GM23248 (cell line): ENCODE measurements at regions not wholly inside any gene's neighbourhood (a gene's known extent, or its start where the extent isn't known, plus 50 kb on each side); places are given as distances from the start of the nearest gene placed in this dataset.

Experiments
- DNase-seq: peaks from one replicate; pipeline ENCODE4 v3.0.0-alpha.2; 2015
- H2AFZ ChIP-seq: fragments of 200-600 bp; sonication (generic); 2 replicates; pipeline ENCODE4 v1.6.1; 2016; ENCODE audit warnings: antibody characterized with exemption
- H3F3A ChIP-seq: fragments of 200-600 bp; sonication (generic); 2 replicates; pipeline ENCODE4 v1.6.1; 2016; ENCODE audit warnings: mild to moderate bottlenecking, antibody characterized with exemption, mixed run types; ENCODE audit not compliant: insufficient read depth
- H3K27ac ChIP-seq: fragments of 200-600 bp; sonication (generic); 2 replicates; pipeline ENCODE4 v1.5.1; 2016; ENCODE audit warnings: mild to moderate bottlenecking
- H3K27me3 ChIP-seq: fragments of 200-600 bp; sonication (generic); replicated peaks from 2 replicates; pipeline ENCODE4 v1.6.1; 2016; ENCODE audit warnings: mild to moderate bottlenecking; ENCODE audit not compliant: insufficient read depth
- H3K36me3 ChIP-seq: fragments of 200-600 bp; sonication (generic); 2 replicates; pipeline ENCODE4 v1.6.1; 2016; ENCODE audit warnings: low read depth, mild to moderate bottlenecking
- H3K4me1 ChIP-seq: fragments of 200-600 bp; sonication (generic); 2 replicates; pipeline ENCODE4 v1.6.1; 2016; ENCODE audit warnings: mild to moderate bottlenecking; ENCODE audit not compliant: insufficient read depth
- H3K4me2 ChIP-seq: fragments of 200-600 bp; sonication (generic); one replicate; pipeline ENCODE4 v1.6.1; 2016; ENCODE audit warnings: mild to moderate bottlenecking; ENCODE audit not compliant: unreplicated experiment
- H3K4me3 ChIP-seq: fragments of 200-600 bp; sonication (generic); 2 replicates; pipeline ENCODE4 v1.5.1; 2016; ENCODE audit warnings: mild to moderate bottlenecking
- H3K79me2 ChIP-seq: fragments of 200-600 bp; sonication (generic); 2 replicates; pipeline ENCODE4 v1.6.1; 2016; ENCODE audit warnings: mild to moderate bottlenecking; ENCODE audit not compliant: insufficient read depth
- H3K9ac ChIP-seq: fragments of 200-600 bp; sonication (generic); 2 replicates; pipeline ENCODE4 v1.6.1; 2016; ENCODE audit warnings: mild to moderate bottlenecking
- H3K9me2 ChIP-seq: fragments of 200-600 bp; sonication (generic); 2 replicates; pipeline ENCODE4 v1.6.1; 2016; ENCODE audit warnings: mixed run types, mild to moderate bottlenecking, moderate library complexity; ENCODE audit not compliant: insufficient read depth
- H3K9me3 ChIP-seq: fragments of 200-600 bp; sonication (generic); one replicate; pipeline ENCODE4 v1.6.1; 2017; ENCODE audit warnings: low read depth
- H4K20me1 ChIP-seq: fragments of 200-600 bp; sonication (generic); 2 replicates; pipeline ENCODE4 v1.6.0; 2016; ENCODE audit not compliant: insufficient read depth
- EZH2 ChIP-seq: fragments of 200-600 bp; sonication (generic); IDR thresholded peaks from 2 replicates; pipeline ENCODE4 v1.6.1; 2018; ENCODE audit warnings: antibody characterized with exemption, mild to moderate bottlenecking; ENCODE audit not compliant: insufficient read depth, poor library complexity, severe bottlenecking
- EZH2phosphoT487 ChIP-seq: fragments of 200-600 bp; sonication (generic); IDR thresholded peaks from 2 replicates; pipeline ENCODE4 v1.6.1; 2018; ENCODE audit warnings: antibody characterized with exemption, moderate library complexity, mild to moderate bottlenecking, low read depth; ENCODE audit not compliant: insufficient read depth
- WGBS, 2 experiments: methylation state at CpG; one replicate each; pipeline ENCODE4 v1.1.6; 2015 to 2017; ENCODE audit warnings: low lambda C conversion rate in 2 of 2, low coverage in 1 of 2; ENCODE audit errors: missing lambda C conversion rate in 2 of 2; 5-methylcytosine and 5-hydroxymethylcytosine counted together
- in situ Hi-C: fragments of 300-500 bp; cut with MboI; formaldehyde crosslinking; loops from 2 replicates; pipeline ENCODE4 v1.15.0; 2020

DNA sequence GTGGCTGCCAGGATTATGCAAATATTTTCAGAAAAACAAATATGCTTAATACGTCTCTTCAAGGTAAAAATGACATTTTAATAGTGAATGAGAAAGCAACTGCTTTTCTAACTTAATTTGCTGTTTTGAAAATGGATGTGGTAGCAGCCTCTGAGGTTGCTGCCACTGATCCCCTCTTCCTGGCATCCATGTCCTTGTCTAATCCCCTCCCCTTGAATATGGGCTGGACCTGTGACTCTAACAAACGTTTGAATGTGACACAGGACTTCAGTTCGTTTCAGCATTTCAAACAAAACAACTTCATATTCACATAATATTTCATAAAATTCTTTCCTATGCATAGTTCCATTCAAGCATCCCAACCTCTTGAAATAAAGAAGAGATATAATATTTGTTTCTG, 64.2 kb upstream of the SLC38A2 start:
- TF ChIP-seq EZH2phosphoT487 (no peak), EZH2 (no peak)
- in situ Hi-C loops: no loop called here
- Histone ChIP-seq H3K9ac (no peak overlapping the region), H3K4me1 (peaks cover 38% of the 10 kb centered on the region), H3K9me3 (no peaks in the 10 kb centered on the region), H3K27me3 (no peaks in the 10 kb centered on the region), H3K36me3 (no peaks in the 10 kb centered on the region), H3K9me2 (no peaks in the 10 kb centered on the region; the same call in 1 of the 2 replicates), H3F3A (peaks cover 31% of the 10 kb centered on the region), H2AFZ (no peak overlapping the region), H4K20me1 (no peaks in the 10 kb centered on the region), H3K27ac (no peak overlapping the region), H3K79me2 (no peaks in the 10 kb centered on the region), H3K4me3 (no peak overlapping the region), H3K4me2 (no peak overlapping the region)
- no peak for DNase-seq
- WGBS, 2 experiments: 53 to 55% methylated on average over 3 of the region's 3 CpGs

DNA sequence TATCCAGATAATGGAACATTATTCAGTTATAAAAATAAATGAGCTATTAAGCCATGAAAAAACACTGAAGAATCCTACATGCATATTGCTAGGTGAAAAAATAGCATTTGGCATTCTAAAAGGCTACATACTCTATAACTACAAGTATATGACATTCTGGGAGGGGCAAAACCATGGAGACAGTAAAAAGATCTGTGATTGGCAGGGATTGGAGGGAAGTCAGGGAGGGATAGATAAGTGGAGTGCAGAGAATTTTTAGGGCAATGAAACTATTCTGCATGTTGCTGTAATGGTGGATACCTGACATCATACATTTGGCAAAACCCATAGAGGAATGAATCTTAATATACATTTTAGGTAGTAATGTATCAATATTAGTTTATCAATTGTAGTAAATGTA, 63.1 kb upstream of the SLC38A2 start:
- H4K20me1 ChIP-seq: no peaks in the 10 kb centered on the region
- no peak for DNase-seq
- H3K79me2 ChIP-seq: no peaks in the 10 kb centered on the region
- H3K9me2 ChIP-seq: no peaks in the 10 kb centered on the region; the same call in 1 of the 2 replicates
- H3K27me3 ChIP-seq: no peaks in the 10 kb centered on the region
- H3K9me3 ChIP-seq: no peaks in the 10 kb centered on the region
- in situ Hi-C loops: no loop called here
- no peak overlapping the region for H3K9ac ChIP-seq
- H3K4me1 ChIP-seq: peaks cover 44% of the 10 kb centered on the region
- TF ChIP-seq EZH2 (no peak), EZH2phosphoT487 (no peak)
- no peak overlapping the region for H3K4me2 ChIP-seq
- no peak overlapping the region for H3K4me3 ChIP-seq
- H2AFZ ChIP-seq: no peak overlapping the region
- H3F3A ChIP-seq: peaks cover 35% of the 10 kb centered on the region
- no peak overlapping the region for H3K27ac ChIP-seq
- no peaks in the 10 kb centered on the region for H3K36me3 ChIP-seq

DNA sequence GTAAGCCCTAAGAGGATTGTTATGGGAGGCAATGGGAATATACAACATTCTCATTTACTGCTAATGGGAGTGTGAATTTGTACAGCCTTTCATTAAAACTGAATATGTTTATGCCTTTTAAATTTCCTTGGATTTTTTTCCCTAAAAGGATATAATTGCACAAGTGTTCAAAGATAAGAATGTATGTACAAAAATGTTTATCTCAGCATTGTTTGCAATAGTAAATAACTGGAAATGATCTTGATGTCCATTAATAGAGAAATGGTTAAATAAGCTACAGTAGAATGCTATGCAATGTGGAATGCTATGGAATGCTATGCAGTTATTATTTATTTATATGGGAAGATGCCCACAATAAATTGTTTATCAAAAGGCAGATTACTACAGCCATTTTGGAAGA, 62.5 kb upstream of the SLC38A2 start:
- Histone ChIP-seq H2AFZ (no peak overlapping the region), H3F3A (peaks cover 36% of the 10 kb centered on the region), H3K36me3 (no peaks in the 10 kb centered on the region), H3K27me3 (no peaks in the 10 kb centered on the region), H4K20me1 (no peaks in the 10 kb centered on the region), H3K4me1 (peaks cover 46% of the 10 kb centered on the region), H3K9me3 (no peaks in the 10 kb centered on the region), H3K4me2 (no peak overlapping the region), H3K9ac (no peak overlapping the region), H3K79me2 (no peaks in the 10 kb centered on the region), H3K9me2 (no peaks in the 10 kb centered on the region; the same call in 1 of the 2 replicates), H3K27ac (no peak overlapping the region), H3K4me3 (no peak overlapping the region)
- in situ Hi-C loops: no loop called here
- no peak for DNase-seq
- TF ChIP-seq EZH2 (no peak), EZH2phosphoT487 (no peak)

DNA sequence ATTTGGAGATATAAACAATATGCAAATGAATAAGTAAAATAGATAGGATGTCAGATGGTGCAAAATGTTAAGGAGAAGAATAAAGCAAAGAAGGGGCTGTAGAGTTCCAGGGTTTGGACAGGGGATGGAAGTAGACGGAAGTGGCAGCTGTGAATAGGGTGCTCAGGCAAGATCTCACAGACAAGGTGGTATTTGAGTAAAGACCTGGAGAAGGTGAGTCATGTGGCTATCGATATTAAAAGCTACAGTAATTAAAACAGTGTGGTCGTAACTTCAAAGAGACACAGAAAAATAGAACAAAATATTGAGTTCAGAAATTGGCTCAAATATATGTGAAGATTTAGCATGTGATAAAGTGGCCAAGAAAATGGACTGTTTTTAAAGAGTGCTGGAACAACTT, 61.3 kb upstream of the SLC38A2 start:
- 0 out of 2 replicates have a peak, but pooled peaks cover 10% of the 10 kb centered on the region for H3K79me2 ChIP-seq
- in situ Hi-C loops: no loop called here
- no peak overlapping the region for H3K9ac ChIP-seq
- H3K9me2 ChIP-seq: no peaks in the 10 kb centered on the region; the same call in 1 of the 2 replicates
- no peak overlapping the region for H3K4me3 ChIP-seq
- H3K36me3 ChIP-seq: no peaks in the 10 kb centered on the region
- no peak for TF ChIP-seq EZH2
- no peak for DNase-seq
- 85% methylated on average over 3 of the region's 3 CpGs for WGBS, 2 experiments
- no peak overlapping the region for H3K4me2 ChIP-seq
- H3K9me3 ChIP-seq: no peaks in the 10 kb centered on the region
- no peaks in the 10 kb centered on the region for H4K20me1 ChIP-seq
- no peak overlapping the region for H2AFZ ChIP-seq
- H3F3A ChIP-seq: peaks cover 28% of the 10 kb centered on the region
- H3K27me3 ChIP-seq: no peaks in the 10 kb centered on the region
- peaks cover 46% of the 10 kb centered on the region for H3K4me1 ChIP-seq
- no peak overlapping the region for H3K27ac ChIP-seq

DNA sequence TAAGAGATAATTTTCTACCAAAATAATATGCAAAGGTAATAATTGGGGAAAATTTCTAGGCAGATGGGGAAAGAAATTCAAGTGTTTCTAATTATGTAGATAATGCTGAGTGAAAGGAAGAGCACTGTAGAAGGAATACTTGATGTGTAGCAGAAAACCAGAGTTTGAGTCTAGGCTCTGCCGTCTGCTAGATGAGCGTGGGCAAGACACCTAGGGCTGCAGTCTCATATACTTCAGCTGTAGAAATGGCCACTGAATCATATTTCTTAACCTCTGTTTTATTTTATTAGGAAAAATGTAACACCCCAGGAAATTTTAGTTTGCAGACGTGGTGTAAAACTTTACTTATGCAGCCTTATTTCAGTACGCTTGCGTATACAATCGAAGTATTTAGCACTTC, 59.8 kb upstream of the SLC38A2 start:
- in situ Hi-C loops: no loop called here
- Histone ChIP-seq H3K9ac (peak overlapping the region; percentile 42), H3K9me3 (no peaks in the 10 kb centered on the region), H3K27me3 (no peaks in the 10 kb centered on the region), H3K4me2 (peak overlapping the region; percentile 73), H3K4me3 (0 out of 2 replicates have a peak overlapping the region, but pooled peaks have one; percentile 14), H2AFZ (no peak overlapping the region), H3K79me2 (0 out of 2 replicates have a peak, but pooled peaks cover 10% of the 10 kb centered on the region), H3F3A (peaks cover 28% of the 10 kb centered on the region), H3K4me1 (peaks cover 46% of the 10 kb centered on the region), H3K27ac (peak overlapping the region; percentile 92), H3K36me3 (no peaks in the 10 kb centered on the region), H3K9me2 (no peaks in the 10 kb centered on the region; the same call in 1 of the 2 replicates), H4K20me1 (no peaks in the 10 kb centered on the region)
- no peak for TF ChIP-seq EZH2phosphoT487
- no peak for TF ChIP-seq EZH2
- DNase-seq: peak; percentile 31
- 70 to 71% methylated on average over 6 of the region's 6 CpGs for WGBS, 2 experiments
